ENCODE measurements at regions not wholly inside any gene's neighbourhood (a gene's known extent, or its start where the extent isn't known, plus 50 kb on each side); places are given as distances from the start of the nearest gene placed in this dataset.

- in situ Hi-C loops (cut with HindIII; ENCODE audit: low pct_ligation_motif_present, low pct_unique_long_range_greater_than_20kb, low sequenced_read_pairs) = no loop called here
- no peak for DNase-seq
These were observed 151.3 kb upstream of the NUDT6 start for GRCh38 chr4:123073650-123074049.

DNA sequence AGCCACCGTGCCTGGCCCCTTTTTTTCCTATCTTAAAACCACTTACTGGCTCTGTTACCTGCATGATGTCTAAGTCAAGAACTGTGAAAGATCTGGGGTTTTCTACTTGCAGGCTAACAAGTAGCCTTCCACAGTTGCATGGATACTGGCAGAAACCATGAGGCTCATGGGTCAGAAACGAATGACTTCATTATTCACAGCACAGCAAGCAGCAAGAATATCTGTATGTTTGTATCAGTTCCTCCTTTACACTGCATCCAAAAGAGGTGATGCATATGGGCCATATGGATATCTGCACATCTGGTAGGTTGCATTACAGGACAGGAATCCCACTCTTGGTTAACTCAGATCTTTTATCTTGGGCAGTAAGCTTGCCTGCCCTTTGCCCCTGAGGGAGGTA, 154.9 kb upstream of the NUDT6 start:
- DNase-seq = no peak

GRCh38 chr4:123081971-123082370, 159.6 kb upstream of the NUDT6 start:
- no peak for DNase-seq
- in situ Hi-C loops (cut with HindIII; ENCODE audit: low pct_ligation_motif_present, low pct_unique_long_range_greater_than_20kb, low sequenced_read_pairs) = no loop called here

More for the DNA sequence above, 154.9 kb upstream of the NUDT6 start:
- in situ Hi-C loops (cut with HindIII; ENCODE audit: low pct_ligation_motif_present, low pct_unique_long_range_greater_than_20kb, low sequenced_read_pairs) = no loop called here

DNA sequence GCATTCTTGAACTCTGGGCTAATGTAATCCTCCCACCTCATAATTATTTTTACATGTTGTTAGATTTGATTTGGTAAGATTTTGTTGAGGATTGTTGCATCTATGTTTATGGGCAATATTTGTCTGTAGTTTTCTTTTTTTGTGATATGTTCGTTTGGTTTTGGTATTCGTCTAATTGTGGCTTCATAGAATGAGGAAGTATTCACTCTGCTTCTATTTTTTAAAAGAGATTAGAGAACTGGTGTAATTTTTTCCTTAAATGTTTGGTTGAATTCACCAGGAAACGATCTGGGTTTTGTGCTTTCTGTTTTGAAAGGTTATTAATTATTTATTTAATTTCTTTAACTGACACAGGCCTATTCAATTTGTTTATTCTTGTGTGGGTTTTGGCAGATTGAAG, 161.2 kb upstream of the NUDT6 start:
- no peak for DNase-seq
- in situ Hi-C loops (cut with HindIII; ENCODE audit: low pct_ligation_motif_present, low pct_unique_long_range_greater_than_20kb, low sequenced_read_pairs) = no loop called here

DNA sequence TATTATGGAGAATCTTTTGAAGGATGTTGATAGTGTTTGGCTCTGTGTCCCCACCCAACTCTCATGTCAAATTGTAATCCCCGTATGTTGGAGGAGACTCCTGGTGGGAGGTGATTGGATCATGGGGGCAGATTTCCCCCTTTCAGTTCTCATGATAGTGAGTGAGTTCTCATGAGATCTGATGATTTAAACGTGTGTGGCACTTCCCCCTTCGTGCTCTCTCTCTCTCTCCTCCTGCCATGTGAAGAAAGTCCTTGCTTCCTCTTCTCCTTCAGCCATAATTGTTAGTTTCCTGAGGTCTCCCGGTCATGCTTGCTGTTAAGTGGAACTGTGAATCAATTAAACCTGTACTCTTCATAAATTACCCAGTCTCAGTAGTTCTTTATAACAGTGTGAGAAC, 166.1 kb upstream of the NUDT6 start:
- in situ Hi-C loops (cut with HindIII; ENCODE audit: low pct_ligation_motif_present, low pct_unique_long_range_greater_than_20kb, low sequenced_read_pairs) = no loop called here
- DNase-seq = no peak

GRCh38 chr4:123090886-123091285, 168.5 kb upstream of the NUDT6 start:
- in situ Hi-C loops (cut with HindIII; ENCODE audit: low pct_ligation_motif_present, low pct_unique_long_range_greater_than_20kb, low sequenced_read_pairs) = no loop called here
- no peak for DNase-seq

GRCh38 chr4:123092586-123092985, 170.2 kb upstream of the NUDT6 start:
- in situ Hi-C loops (cut with HindIII; ENCODE audit: low pct_ligation_motif_present, low pct_unique_long_range_greater_than_20kb, low sequenced_read_pairs) = no loop called here
- no peak for DNase-seq

- in situ Hi-C loops (cut with HindIII; ENCODE audit: low pct_ligation_motif_present, low pct_unique_long_range_greater_than_20kb, low sequenced_read_pairs) = no loop called here
- DNase-seq = no peak
These were observed 170.8 kb upstream of the NUDT6 start for GRCh38 chr4:123093236-123093635.

DNA sequence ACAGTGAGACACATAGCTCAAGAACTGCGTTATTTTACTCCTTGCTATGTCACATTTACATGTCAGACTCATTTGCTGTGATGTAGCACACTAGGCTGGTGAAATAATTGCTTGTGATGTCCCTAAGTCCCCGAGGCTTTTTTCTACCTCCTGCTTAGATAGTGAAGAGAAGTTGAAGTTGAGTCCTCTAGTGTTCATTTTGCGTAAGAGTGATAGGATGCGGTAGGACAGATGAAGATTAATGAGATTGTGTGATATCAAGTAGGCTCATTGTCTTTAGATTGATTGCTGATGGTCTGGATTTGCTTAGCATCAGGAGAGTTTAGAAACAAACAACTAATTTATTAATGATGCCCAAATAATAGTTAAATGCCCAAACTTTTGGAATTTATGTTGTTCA, 173.6 kb upstream of the NUDT6 start:
- in situ Hi-C loops (cut with HindIII; ENCODE audit: low pct_ligation_motif_present, low pct_unique_long_range_greater_than_20kb, low sequenced_read_pairs) = no loop called here
- DNase-seq = peak; percentile 10

DNA sequence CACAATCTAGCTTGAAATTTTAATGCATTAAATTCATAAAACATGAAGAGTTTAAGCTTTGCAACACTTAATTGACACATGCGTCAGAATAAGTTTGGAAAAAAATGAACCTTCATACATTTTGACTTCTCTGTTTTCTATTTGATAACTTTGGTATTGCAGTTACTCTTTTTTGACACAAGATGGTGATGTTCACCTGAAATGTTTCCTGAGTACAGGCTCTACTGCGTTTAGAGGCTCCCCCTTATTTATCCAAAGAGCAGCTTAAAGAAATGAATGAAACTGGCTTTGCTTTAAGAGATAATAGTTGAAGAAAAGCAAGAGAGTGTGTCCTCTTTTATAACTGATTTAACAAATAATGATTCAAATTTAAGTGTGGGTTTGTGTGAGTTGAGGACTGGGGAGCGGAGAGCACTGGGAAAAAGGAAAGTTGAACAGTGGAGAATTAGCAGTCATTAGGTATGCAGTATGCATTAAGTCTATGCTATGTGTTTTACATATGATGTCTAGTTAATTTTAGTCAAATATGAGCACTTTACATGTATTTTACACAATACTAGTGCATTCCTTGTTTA, 180.6 kb upstream of the NUDT6 start:
- in situ Hi-C loops (cut with HindIII; ENCODE audit: low pct_ligation_motif_present, low pct_unique_long_range_greater_than_20kb, low sequenced_read_pairs) = no loop called here

GRCh38 chr4:123104310-123105025, 182.1 kb upstream of the NUDT6 start:
- DNase-seq = no peak
- in situ Hi-C loops (cut with HindIII; ENCODE audit: low pct_ligation_motif_present, low pct_unique_long_range_greater_than_20kb, low sequenced_read_pairs) = no loop called here

More for the DNA sequence above, 180.6 kb upstream of the NUDT6 start:
- peak; percentile 39 for DNase-seq

GRCh38 chr4:123105026-123105420, 182.6 kb upstream of the NUDT6 start:
- in situ Hi-C loops (cut with HindIII; ENCODE audit: low pct_ligation_motif_present, low pct_unique_long_range_greater_than_20kb, low sequenced_read_pairs) = no loop called here
- DNase-seq = no peak

- in situ Hi-C loops (cut with HindIII; ENCODE audit: low pct_ligation_motif_present, low pct_unique_long_range_greater_than_20kb, low sequenced_read_pairs) = no loop called here
- no peak for DNase-seq
These were observed 184.3 kb upstream of the NUDT6 start for GRCh38 chr4:123106747-123107146.

DNA sequence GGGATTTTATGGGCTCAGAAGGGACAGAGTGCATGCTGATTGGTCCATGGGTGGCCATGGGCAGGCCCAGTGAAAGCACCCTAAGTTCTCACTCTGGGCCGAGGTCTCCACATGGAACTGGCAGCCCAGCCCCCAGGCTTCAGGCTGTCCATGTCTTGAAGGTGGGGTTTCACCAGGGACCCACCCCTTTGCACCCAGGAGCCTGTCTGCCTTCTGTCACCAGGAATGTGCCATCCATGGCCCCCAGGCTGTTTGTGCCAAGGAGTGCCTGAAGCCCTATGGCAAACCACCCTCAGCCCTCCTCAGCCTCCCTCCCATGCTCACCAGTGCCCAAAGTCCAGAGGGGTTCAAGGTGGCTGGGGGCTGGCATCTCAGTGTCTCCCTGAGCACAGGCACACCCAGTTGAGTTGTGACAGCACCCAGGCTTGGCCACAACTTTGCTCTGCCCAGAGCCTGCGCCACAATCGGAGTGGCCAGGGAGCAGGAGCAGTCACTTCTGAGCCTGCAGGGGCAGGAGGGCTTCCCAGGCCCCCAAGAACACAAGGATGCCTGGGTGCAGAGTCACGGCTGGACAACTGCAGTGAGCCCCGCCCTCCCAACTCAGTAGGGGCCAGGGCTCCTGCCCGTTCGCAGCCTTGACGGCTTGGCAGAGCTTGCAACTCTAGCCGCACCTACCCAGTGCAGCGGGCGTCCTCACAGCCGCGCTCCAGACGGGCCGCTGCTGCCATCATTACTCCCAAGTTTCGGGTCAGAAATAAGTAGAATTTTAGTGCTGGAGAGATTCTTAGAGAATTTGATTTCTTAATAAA, 185.3 kb upstream of the NUDT6 start:
- in situ Hi-C loops (cut with HindIII; ENCODE audit: low pct_ligation_motif_present, low pct_unique_long_range_greater_than_20kb, low sequenced_read_pairs) = no loop called here
- DNase-seq = no peak

GRCh38 chr4:123109139-123109538, 186.7 kb upstream of the NUDT6 start:
- no peak for DNase-seq
- in situ Hi-C loops (cut with HindIII; ENCODE audit: low pct_ligation_motif_present, low pct_unique_long_range_greater_than_20kb, low sequenced_read_pairs) = no loop called here

DNA sequence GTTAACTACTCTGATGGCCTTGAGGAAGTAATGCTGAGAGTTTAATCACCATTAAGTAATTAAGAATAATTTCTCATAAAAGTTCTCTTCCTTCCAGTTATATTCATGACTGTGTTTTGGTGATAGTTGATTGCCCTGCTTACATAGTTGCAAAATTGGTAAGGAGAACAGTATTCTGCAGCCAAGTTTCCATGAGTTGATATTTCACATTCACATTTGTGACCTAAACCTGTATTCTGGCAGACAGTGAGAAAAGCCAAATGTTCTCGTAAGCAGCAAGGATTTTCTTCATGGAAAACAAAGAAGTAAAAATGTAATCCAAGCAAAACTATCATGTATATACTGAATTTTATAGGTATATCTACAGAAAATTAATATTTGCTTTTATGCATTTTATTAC, 187.8 kb upstream of the NUDT6 start:
- no peak for DNase-seq
- in situ Hi-C loops (cut with HindIII; ENCODE audit: low pct_ligation_motif_present, low pct_unique_long_range_greater_than_20kb, low sequenced_read_pairs) = no loop called here

DNA sequence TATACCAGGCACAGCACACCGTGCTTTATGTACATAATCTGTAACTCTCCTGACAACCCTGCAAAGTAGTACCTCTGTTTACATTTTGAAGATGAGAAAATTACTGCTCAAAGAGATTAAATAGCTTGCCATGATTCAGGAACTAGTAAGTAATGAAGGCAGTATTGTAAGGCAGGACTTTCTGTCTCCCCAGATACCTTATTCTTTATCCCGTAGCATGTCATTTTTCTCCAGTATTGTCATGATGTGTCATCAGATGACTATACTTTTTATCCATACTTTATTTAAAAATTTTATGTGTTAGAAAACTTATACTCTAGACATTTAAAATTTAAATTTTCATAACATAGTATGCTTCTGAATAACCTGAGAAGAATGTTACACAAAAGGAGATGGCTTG, 188.3 kb upstream of the NUDT6 start:
- in situ Hi-C loops (cut with HindIII; ENCODE audit: low pct_ligation_motif_present, low pct_unique_long_range_greater_than_20kb, low sequenced_read_pairs) = no loop called here
- no peak for DNase-seq

DNA sequence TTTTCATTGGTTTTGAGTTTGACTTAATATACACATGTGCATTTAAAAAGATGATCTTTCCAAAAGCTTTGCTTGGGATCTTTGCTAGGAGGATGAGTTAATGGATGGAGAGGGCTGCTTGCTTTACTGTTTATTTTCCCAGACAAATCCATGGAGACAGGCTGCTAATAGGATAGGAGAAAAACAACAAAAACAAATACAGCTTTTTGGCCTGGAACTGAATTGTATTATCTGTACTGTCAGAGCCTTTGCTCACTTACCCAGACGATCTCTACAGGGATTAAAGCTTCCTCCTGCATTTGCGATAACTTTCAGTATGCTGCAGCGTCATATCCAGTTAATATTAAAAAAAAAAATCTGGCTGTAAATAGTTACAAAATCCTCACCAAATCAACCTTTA, 190.8 kb upstream of the NUDT6 start:
- DNase-seq = no peak
- in situ Hi-C loops (cut with HindIII; ENCODE audit: low pct_ligation_motif_present, low pct_unique_long_range_greater_than_20kb, low sequenced_read_pairs) = no loop called here

GRCh38 chr4:123114084-123114914, 191.9 kb upstream of the NUDT6 start:
- DNase-seq = no peak
- in situ Hi-C loops (cut with HindIII; ENCODE audit: low pct_ligation_motif_present, low pct_unique_long_range_greater_than_20kb, low sequenced_read_pairs) = no loop called here
